ENCODE measurements at regions not wholly inside any gene's neighbourhood (a gene's known extent, or its start where the extent isn't known, plus 50 kb on each side); places are given as distances from the start of the nearest gene placed in this dataset.

- Mint-ChIP-seq H3K27me3 (ENCODE audit: low read depth) (peaks cover 3% of the 10 kb centered on the region), H3K4me3 (ENCODE audit: unreplicated experiment) (no peak overlapping the region), H3K27ac (ENCODE audit: unreplicated experiment) (no peak overlapping the region), H3K4me1 (ENCODE audit: low read depth) (no peaks in the 10 kb centered on the region), H3K9me3 (ENCODE audit: low read depth) (no peaks in the 10 kb centered on the region), H3K36me3 (ENCODE audit: low read depth) (no peaks in the 10 kb centered on the region)
- TF ChIP-seq CTCF (IDR thresholded peaks at IDR 0.05): no peak
- DNase-seq (ENCODE audit: low spot score): peak; percentile 78
Measured at GRCh38 chr2:239724851-239725550, 300.1 kb downstream of the NDUFA10 start.

- no peaks in the 10 kb centered on the region for H3K4me1 Mint-ChIP-seq (ENCODE audit: low read depth)
- no peak overlapping the region for H3K27ac Mint-ChIP-seq (ENCODE audit: unreplicated experiment)
- no peaks in the 10 kb centered on the region for H3K9me3 Mint-ChIP-seq (ENCODE audit: low read depth)
- H3K36me3 Mint-ChIP-seq (ENCODE audit: low read depth): no peaks in the 10 kb centered on the region
- no peak for TF ChIP-seq CTCF (IDR thresholded peaks at IDR 0.05)
- no peak overlapping the region for H3K4me3 Mint-ChIP-seq (ENCODE audit: unreplicated experiment)
- peak; percentile 82 for DNase-seq (ENCODE audit: low spot score)
- H3K27me3 Mint-ChIP-seq (ENCODE audit: low read depth): peaks cover 3% of the 10 kb centered on the region
Measured at GRCh38 chr2:239724194-239724849, 300.8 kb downstream of the NDUFA10 start.

- H3K4me3 Mint-ChIP-seq (ENCODE audit: unreplicated experiment): no peak overlapping the region
- no peaks in the 10 kb centered on the region for H3K4me1 Mint-ChIP-seq (ENCODE audit: low read depth)
- DNase-seq (ENCODE audit: low spot score): peak; percentile 71
- no peaks in the 10 kb centered on the region for H3K36me3 Mint-ChIP-seq (ENCODE audit: low read depth)
- no peak overlapping the region for H3K27ac Mint-ChIP-seq (ENCODE audit: unreplicated experiment)
- TF ChIP-seq CTCF (IDR thresholded peaks at IDR 0.05): no peak
- peaks cover 3% of the 10 kb centered on the region for H3K27me3 Mint-ChIP-seq (ENCODE audit: low read depth)
- H3K9me3 Mint-ChIP-seq (ENCODE audit: low read depth): no peaks in the 10 kb centered on the region
Measured at GRCh38 chr2:239723486-239724193, 301.5 kb downstream of the NDUFA10 start.

DNA sequence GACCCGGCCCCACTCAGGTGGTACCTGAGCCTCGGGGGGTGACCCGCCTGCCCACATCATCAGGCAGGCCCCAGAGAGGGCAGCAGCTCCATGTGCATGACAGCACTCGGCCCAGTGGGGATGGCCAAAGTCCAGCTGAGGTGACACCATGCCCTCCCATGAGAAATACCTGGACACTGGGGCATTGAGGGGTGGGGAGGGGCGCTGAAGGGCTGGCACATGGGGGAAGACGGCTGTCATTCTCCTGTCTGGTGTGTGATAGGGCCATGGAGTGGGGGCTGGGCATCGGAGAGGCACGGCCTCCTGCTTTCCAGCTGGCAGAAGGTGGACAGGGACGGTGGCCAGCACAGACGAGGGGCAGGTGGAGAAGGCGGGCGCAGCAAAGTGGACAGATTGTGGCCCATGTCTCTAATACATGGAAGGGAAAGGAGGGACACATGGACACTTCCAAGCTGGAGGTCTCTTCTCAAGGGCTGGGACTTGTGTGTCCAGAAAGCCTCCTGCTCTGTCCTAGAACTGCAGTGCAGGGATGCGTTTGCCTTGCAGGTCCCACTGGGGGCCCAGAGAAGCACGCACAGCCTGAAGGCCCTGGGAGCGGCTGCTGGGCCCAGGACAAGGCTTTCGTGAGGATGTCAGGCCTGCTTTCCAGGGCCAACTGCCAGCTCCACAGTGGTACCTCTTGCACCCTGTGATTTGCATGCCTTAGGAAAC lies 302.2 kb downstream of the NDUFA10 start:
- Mint-ChIP-seq H3K27ac (ENCODE audit: unreplicated experiment) (no peak overlapping the region), H3K4me1 (ENCODE audit: low read depth) (no peaks in the 10 kb centered on the region), H3K36me3 (ENCODE audit: low read depth) (no peaks in the 10 kb centered on the region), H3K27me3 (ENCODE audit: low read depth) (peaks cover 2% of the 10 kb centered on the region), H3K4me3 (ENCODE audit: unreplicated experiment) (no peak overlapping the region), H3K9me3 (ENCODE audit: low read depth) (no peaks in the 10 kb centered on the region)
- TF ChIP-seq CTCF (IDR thresholded peaks at IDR 0.05): no peak
- DNase-seq (ENCODE audit: low spot score): peak; percentile 59

Data from chondrocyte (in vitro differentiated cells).